ENCODE measurements at regions not wholly inside any gene's neighbourhood (a gene's known extent, or its start where the extent isn't known, plus 50 kb on each side); places are given as distances from the start of the nearest gene placed in this dataset.

- TF ChIP-seq CTCF (IDR thresholded peaks at IDR 0.05; ENCODE audit: insufficient read depth, low read length), result no peak
- TF ChIP-seq POLR2AphosphoS5 (IDR thresholded peaks at IDR 0.05; ENCODE audit: low read depth), result no peak
- no peak for TF ChIP-seq REST (IDR thresholded peaks at IDR 0.05; ENCODE audit: insufficient replicate concordance, low read depth)
- no peak for TF ChIP-seq GABPA (IDR thresholded peaks at IDR 0.05; ENCODE audit: low read depth)
Observed at GRCh38 chr18:28903306-28903705, 726.4 kb upstream of the CDH2 start.
